ENCODE measurements at regions not wholly inside any gene's neighbourhood (a gene's known extent, or its start where the extent isn't known, plus 50 kb on each side); places are given as distances from the start of the nearest gene placed in this dataset.

- Histone ChIP-seq H3K4me1 (ENCODE audit: control insufficient read depth, insufficient read depth, low read length) (no peaks in the 10 kb centered on the region), H3K27ac (ENCODE audit: insufficient read depth, low read length) (no peak overlapping the region), H4K20me1 (ENCODE audit: insufficient read depth, low read length) (no peaks in the 10 kb centered on the region), H3K4me2 (ENCODE audit: low read depth, low read length) (no peak overlapping the region), H2BK15ac (ENCODE audit: low read depth, low read length) (no peak overlapping the region), H3K27me3 (ENCODE audit: control insufficient read depth, insufficient read depth, low read length) (peaks cover 16% of the 10 kb centered on the region), H2BK5ac (ENCODE audit: low read depth, low read length, poor library complexity, severe bottlenecking) (no peak overlapping the region), H3K9me3 (ENCODE audit: control insufficient read depth, insufficient read depth, low read length) (no peaks in the 10 kb centered on the region; the same call in 1 of the 2 replicates), H3K36me3 (ENCODE audit: control insufficient read depth, insufficient read depth, low read length) (no peaks in the 10 kb centered on the region), H2BK20ac (ENCODE audit: low read depth, low read length) (no peak overlapping the region), H2AK9ac (replicated peaks; ENCODE audit: low read depth, low read length, poor library complexity) (no peak overlapping the region), H2AK5ac (ENCODE audit: low read depth, low read length) (no peak overlapping the region), H3K56ac (ENCODE audit: extremely low read depth, insufficient read depth, low read length) (no peak overlapping the region), H4K91ac (ENCODE audit: insufficient read depth, low read depth, low read length) (no peak overlapping the region), H4K5ac (ENCODE audit: low read depth, low read length) (no peak overlapping the region), H2AFZ (replicated peaks; ENCODE audit: low read length, poor library complexity) (no peak overlapping the region), H4K8ac (ENCODE audit: low read depth in 2 of 2, low read length in 2 of 2) (no peak overlapping the region), H3K23ac (ENCODE audit: low read depth, low read length) (no peak overlapping the region), H3K4me3 (ENCODE audit: insufficient read depth, low read depth, low read length) (no peak overlapping the region), H3K9me1 (ENCODE audit: insufficient read depth, low read length) (no peaks in the 10 kb centered on the region), H2BK120ac (ENCODE audit: low read depth, low read length) (no peak overlapping the region), H3K14ac (replicated peaks; ENCODE audit: low read depth, low read length) (no peak overlapping the region), H3K4ac (ENCODE audit: low read depth, low read length) (no peak overlapping the region), H3K9ac (ENCODE audit: low read depth, low read length) (no peak overlapping the region), H3K18ac (ENCODE audit: low read depth, low read length) (no peak overlapping the region), H3K79me1 (ENCODE audit: low read depth in 1 of 2, low read length in 2 of 2) (no peaks in the 10 kb centered on the region)
- ChIA-PET CTCF (no interaction called here), POLR2A (ENCODE audit: unreplicated experiment) (no interaction called here)
- no CpG with 5 or more reads among the region's 8 CpGs for WGBS, 2 experiments (ENCODE audit: extremely low coverage in 2 of 2, insufficient read length in 1 of 2)
- intact Hi-C loops (cut with micrococcal nuclease) (no loop called here), dilution Hi-C loops (cut with HindIII; ENCODE audit: low sequenced_read_pairs, unreplicated experiment) (no loop called here), in situ Hi-C loops (cut with MboI; ENCODE audit: low sequenced_read_pairs) (no loop called here)
- DNase-seq (no peak), ATAC-seq (ENCODE audit: low read depth) (no peak)
- no peak for TF ChIP-seq RAD21 (IDR thresholded peaks at IDR 0.05; ENCODE audit: low read length)
- TF ChIP-seq USF2 (IDR thresholded peaks at IDR 0.05; ENCODE audit: low read depth, low read length), result no peak
- no peak for TF ChIP-seq SMC3 (IDR thresholded peaks at IDR 0.05; ENCODE audit: low read depth, low read length)
- no peak for TF ChIP-seq BHLHE40 (IDR thresholded peaks at IDR 0.05; ENCODE audit: low read depth, low read length)
- no peak for TF ChIP-seq NFE2L2 (IDR thresholded peaks at IDR 0.05; ENCODE audit: low read depth, low read length)
- TF ChIP-seq, protein P1, sequence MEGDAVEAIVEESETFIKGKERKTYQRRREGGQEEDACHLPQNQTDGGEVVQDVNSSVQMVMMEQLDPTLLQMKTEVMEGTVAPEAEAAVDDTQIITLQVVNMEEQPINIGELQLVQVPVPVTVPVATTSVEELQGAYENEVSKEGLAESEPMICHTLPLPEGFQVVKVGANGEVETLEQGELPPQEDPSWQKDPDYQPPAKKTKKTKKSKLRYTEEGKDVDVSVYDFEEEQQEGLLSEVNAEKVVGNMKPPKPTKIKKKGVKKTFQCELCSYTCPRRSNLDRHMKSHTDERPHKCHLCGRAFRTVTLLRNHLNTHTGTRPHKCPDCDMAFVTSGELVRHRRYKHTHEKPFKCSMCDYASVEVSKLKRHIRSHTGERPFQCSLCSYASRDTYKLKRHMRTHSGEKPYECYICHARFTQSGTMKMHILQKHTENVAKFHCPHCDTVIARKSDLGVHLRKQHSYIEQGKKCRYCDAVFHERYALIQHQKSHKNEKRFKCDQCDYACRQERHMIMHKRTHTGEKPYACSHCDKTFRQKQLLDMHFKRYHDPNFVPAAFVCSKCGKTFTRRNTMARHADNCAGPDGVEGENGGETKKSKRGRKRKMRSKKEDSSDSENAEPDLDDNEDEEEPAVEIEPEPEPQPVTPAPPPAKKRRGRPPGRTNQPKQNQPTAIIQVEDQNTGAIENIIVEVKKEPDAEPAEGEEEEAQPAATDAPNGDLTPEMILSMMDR (conservative IDR thresholded peaks at IDR 0.05; ENCODE audit: low read depth, low read length), result no peak
- no peak for TF ChIP-seq FOS (IDR thresholded peaks at IDR 0.05; ENCODE audit: low read depth, low read length)
- TF ChIP-seq, protein P2, sequence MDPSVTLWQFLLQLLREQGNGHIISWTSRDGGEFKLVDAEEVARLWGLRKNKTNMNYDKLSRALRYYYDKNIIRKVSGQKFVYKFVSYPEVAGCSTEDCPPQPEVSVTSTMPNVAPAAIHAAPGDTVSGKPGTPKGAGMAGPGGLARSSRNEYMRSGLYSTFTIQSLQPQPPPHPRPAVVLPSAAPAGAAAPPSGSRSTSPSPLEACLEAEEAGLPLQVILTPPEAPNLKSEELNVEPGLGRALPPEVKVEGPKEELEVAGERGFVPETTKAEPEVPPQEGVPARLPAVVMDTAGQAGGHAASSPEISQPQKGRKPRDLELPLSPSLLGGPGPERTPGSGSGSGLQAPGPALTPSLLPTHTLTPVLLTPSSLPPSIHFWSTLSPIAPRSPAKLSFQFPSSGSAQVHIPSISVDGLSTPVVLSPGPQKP (IDR thresholded peaks at IDR 0.05; ENCODE audit: borderline replicate concordance, low read depth, low read length), result no peak
- no peak for TF ChIP-seq MXI1 (IDR thresholded peaks at IDR 0.05; ENCODE audit: borderline replicate concordance, low read depth, low read length)
- TF ChIP-seq MAZ (IDR thresholded peaks at IDR 0.05; ENCODE audit: borderline replicate concordance, low read depth, low read length), result no peak
- BruUV-seq (replicated peaks), result no TSS peak
Measured at GRCh38 chr14:101133068-101133467, 229.5 kb upstream of the RTL1 start.
